Adrenal gland (tissue), 5 donors: ENCODE measurements at regions not wholly inside any gene's neighbourhood (a gene's known extent, or its start where the extent isn't known, plus 50 kb on each side); places are given as distances from the start of the nearest gene placed in this dataset.

Source experiments
- POLR2A ChIP-seq, 2 donors: fragments of 450-650 bp; IDR thresholded peaks; one replicate each; pipeline ENCODE4 v1.6.1; 2017; ENCODE audit warnings: antibody characterized with exemption in 2 of 2, mild to moderate bottlenecking in 2 of 2, moderate library complexity in 1 of 2
- TF ChIP-seq, protein P1 (sequence below), 6 experiments: fragments of 450-650 bp in 4 of 6; fragments of 200-600 bp in 2 of 6; sonication (generic) in 1 of 6; IDR thresholded peaks; 1 replicate in 5 of 6; 2 replicates in 1 of 6; pipeline versions ENCODE4 v1.5.1 to v1.8.0; 2016 to 2021; ENCODE audit warnings: antibody characterized with exemption in 6 of 6, mild to moderate bottlenecking in 2 of 6, moderate library complexity in 1 of 6
- donor health status: DM: no; HTN: no; CAD: no.

DNA sequence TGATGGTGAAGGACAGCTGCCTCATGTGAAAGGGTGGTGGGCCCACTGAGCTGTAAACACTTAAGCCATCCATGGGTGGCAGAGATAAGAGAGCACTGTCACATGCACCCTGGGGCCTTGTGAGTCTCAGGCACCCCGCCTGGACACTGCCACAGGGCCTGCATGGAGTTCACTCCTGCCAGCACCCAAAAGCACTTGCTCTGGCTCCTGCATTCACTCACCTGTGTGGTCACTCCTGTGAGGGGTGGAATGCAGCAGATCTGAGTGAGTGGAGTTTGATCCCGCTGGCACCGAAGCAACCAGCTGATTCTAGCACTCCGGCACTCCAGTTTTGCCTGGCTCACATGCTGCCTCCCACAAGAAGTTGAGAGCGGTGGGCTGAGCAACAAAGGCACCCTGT is 1142.1 kb upstream of the PRMT6 start:
- TF ChIP-seq, protein P1, sequence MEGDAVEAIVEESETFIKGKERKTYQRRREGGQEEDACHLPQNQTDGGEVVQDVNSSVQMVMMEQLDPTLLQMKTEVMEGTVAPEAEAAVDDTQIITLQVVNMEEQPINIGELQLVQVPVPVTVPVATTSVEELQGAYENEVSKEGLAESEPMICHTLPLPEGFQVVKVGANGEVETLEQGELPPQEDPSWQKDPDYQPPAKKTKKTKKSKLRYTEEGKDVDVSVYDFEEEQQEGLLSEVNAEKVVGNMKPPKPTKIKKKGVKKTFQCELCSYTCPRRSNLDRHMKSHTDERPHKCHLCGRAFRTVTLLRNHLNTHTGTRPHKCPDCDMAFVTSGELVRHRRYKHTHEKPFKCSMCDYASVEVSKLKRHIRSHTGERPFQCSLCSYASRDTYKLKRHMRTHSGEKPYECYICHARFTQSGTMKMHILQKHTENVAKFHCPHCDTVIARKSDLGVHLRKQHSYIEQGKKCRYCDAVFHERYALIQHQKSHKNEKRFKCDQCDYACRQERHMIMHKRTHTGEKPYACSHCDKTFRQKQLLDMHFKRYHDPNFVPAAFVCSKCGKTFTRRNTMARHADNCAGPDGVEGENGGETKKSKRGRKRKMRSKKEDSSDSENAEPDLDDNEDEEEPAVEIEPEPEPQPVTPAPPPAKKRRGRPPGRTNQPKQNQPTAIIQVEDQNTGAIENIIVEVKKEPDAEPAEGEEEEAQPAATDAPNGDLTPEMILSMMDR (IDR thresholded peaks at IDR 0.05): no peak
- no peak for TF ChIP-seq POLR2A (IDR thresholded peaks at IDR 0.05)
